H4 (cell line): ENCODE measurements at regions not wholly inside any gene's neighbourhood (a gene's known extent, or its start where the extent isn't known, plus 50 kb on each side); places are given as distances from the start of the nearest gene placed in this dataset.
"Not testable (repeated sequence)": the region's sequence is repeated elsewhere in the genome, so short reads cannot be mapped to it uniquely, and the experiment has no call there.

Experiments used
- DNase-seq: peaks from one replicate; pipeline ENCODE4 v3.0.0-alpha.2; 2015; ENCODE audit warnings: low spot score

- DNase-seq: no peak
Measured at GRCh38 chr6:137623293-137623692, 129.1 kb upstream of the OLIG3 start.

- DNase-seq: no peak
Measured at GRCh38 chr6:137625100-137625661, 131.0 kb upstream of the OLIG3 start.

GRCh38 chr6:137625808-137626207 lies 131.6 kb upstream of the OLIG3 start:
- DNase-seq: no peak

GRCh38 chr6:137630666-137631065 lies 136.5 kb upstream of the OLIG3 start:
- DNase-seq: no peak

- no peak for DNase-seq
Measured at GRCh38 chr6:137631323-137631722, 137.1 kb upstream of the OLIG3 start.

GRCh38 chr6:137634177-137634576 lies 140.0 kb upstream of the OLIG3 start:
- DNase-seq: not testable (repeated sequence)

- peak; percentile 95 for DNase-seq
Measured at GRCh38 chr6:137637121-137637520, 142.9 kb upstream of the OLIG3 start.

GRCh38 chr6:137638926-137639706 lies 144.9 kb upstream of the OLIG3 start:
- DNase-seq: no peak

GRCh38 chr6:137640086-137640485 lies 145.9 kb upstream of the OLIG3 start:
- no peak for DNase-seq

- peak; percentile 58 for DNase-seq
Measured at GRCh38 chr6:137641474-137642077, 147.4 kb upstream of the OLIG3 start.

GRCh38 chr6:137643210-137643609 lies 149.0 kb upstream of the OLIG3 start:
- DNase-seq: not testable (repeated sequence)

GRCh38 chr6:137643644-137644043 lies 149.4 kb upstream of the OLIG3 start:
- not testable (repeated sequence) for DNase-seq

- DNase-seq: no peak
Measured at GRCh38 chr6:137645850-137646249, 151.7 kb upstream of the OLIG3 start.

- no peak for DNase-seq
Measured at GRCh38 chr6:137646484-137646883, 152.3 kb upstream of the OLIG3 start.

- no peak for DNase-seq
Measured at GRCh38 chr6:137647762-137648447, 153.7 kb upstream of the OLIG3 start.

- no peak for DNase-seq
Measured at GRCh38 chr6:137650720-137651119, 156.5 kb upstream of the OLIG3 start.

- no peak for DNase-seq
Measured at GRCh38 chr6:137651178-137651577, 157.0 kb upstream of the OLIG3 start.

- no peak for DNase-seq
Measured at GRCh38 chr6:137651591-137652335, 157.6 kb upstream of the OLIG3 start.

- DNase-seq: no peak
Measured at GRCh38 chr6:137652961-137653705, 158.9 kb upstream of the OLIG3 start.

GRCh38 chr6:137653706-137654059 lies 159.5 kb upstream of the OLIG3 start:
- DNase-seq: no peak

- no peak for DNase-seq
Measured at GRCh38 chr6:137654365-137654981, 160.3 kb upstream of the OLIG3 start.
